OCI-LY3 (cell line): ENCODE measurements at regions not wholly inside any gene's neighbourhood (a gene's known extent, or its start where the extent isn't known, plus 50 kb on each side); places are given as distances from the start of the nearest gene placed in this dataset.

Experiments used
- H2AFZ ChIP-seq: fragments of 200-600, 300-600 bp; shearing (Covaris generic); 2 replicates; pipeline ENCODE4 v1.6.0; 2014; ENCODE audit warnings: antibody characterized with exemption, low read depth, low read length
- H3K27ac ChIP-seq: fragments of 200-600, 300-600 bp; sonication (generic); 2 replicates; pipeline ENCODE4 v1.5.1; 2014; ENCODE audit warnings: mild to moderate bottlenecking, low read length, moderate library complexity, mixed read lengths
- H3K27me3 ChIP-seq: fragments of 200-600, 300-600 bp; sonication (generic); 2 replicates; pipeline ENCODE4 v1.6.1; 2014; ENCODE audit warnings: low read depth, low read length, mixed read lengths
- H3K36me3 ChIP-seq: fragments of 200-600, 300-600 bp; sonication (generic); replicated peaks from 2 replicates; pipeline ENCODE3; 2014; ENCODE audit warnings: low read depth, low read length, mixed read lengths
- H3K4me1 ChIP-seq: fragments of 300-600, 200-600 bp; sonication (generic); 2 replicates; pipeline ENCODE4 v1.6.1; 2014; ENCODE audit warnings: low read length, mixed read lengths
- H3K4me2 ChIP-seq: fragments of 200-600, 300-600 bp; sonication (generic); 2 replicates; pipeline ENCODE4 v1.6.1; 2014; ENCODE audit warnings: low read length, mixed read lengths
- H3K4me3 ChIP-seq: fragments of 300-600, 200-600 bp; sonication (generic); 2 replicates; pipeline ENCODE4 v1.5.1; 2014; ENCODE audit warnings: antibody characterized with exemption, mild to moderate bottlenecking, low read length, moderate library complexity
- H3K79me2 ChIP-seq: fragments of 300-600, 200-600 bp; shearing (Covaris generic); 2 replicates; pipeline ENCODE4 v1.6.1; 2014; ENCODE audit warnings: mild to moderate bottlenecking, low read length, mixed read lengths
- H3K9ac ChIP-seq: fragments of 300-600, 200-600 bp; shearing (Covaris generic); 2 replicates; pipeline ENCODE4 v1.6.0; 2014; ENCODE audit warnings: mild to moderate bottlenecking, low read length, moderate library complexity
- H3K9me3 ChIP-seq: fragments of 200-600, 300-600 bp; shearing (Covaris generic); 2 replicates; pipeline ENCODE4 v1.6.1; 2014; ENCODE audit warnings: low read length, mixed read lengths; ENCODE audit not compliant: insufficient read depth
- H4K20me1 ChIP-seq: fragments of 200-600, 300-600 bp; sonication (generic); 2 replicates; pipeline ENCODE4 v1.6.1; 2016; ENCODE audit warnings: low read length, mixed read lengths; ENCODE audit not compliant: insufficient read depth
- EZH2phosphoT487 ChIP-seq: fragments of 200-600 bp; shearing (Covaris generic); IDR thresholded peaks from 2 replicates; pipeline ENCODE4 v1.6.1; 2018; ENCODE audit warnings: antibody characterized with exemption, mixed run types, low read depth
- TF ChIP-seq, protein P1 (sequence below): fragments of 200-600, 300-600 bp; sonication (generic); IDR thresholded peaks from 2 replicates; pipeline ENCODE4 v1.5.1; 2014; ENCODE audit warnings: antibody characterized with exemption, low read length, low read depth

DNA sequence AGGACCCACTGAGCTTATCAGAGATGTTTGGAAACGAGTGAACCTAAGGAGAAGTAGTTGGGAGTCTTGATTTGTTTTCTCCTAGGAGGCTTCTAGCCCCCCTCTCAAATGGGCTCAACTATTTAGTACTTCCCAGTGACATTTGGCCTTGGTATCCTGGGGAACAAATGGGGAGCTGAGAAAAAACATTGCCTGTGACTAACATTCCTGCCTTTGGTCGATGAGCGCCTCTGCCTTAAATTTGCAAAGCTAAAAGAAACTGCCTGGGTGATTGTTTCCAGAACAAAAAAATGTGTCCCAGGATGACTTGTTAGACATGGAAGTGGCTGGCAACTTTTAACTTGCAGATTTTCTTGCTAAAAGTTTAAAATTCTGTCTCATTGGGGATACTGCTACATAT, 58.8 kb upstream of the IGFBP7 start:
- no peak overlapping the region for H3K9ac ChIP-seq
- H3K27ac ChIP-seq, result no peak overlapping the region
- no peak overlapping the region for H3K4me2 ChIP-seq

DNA sequence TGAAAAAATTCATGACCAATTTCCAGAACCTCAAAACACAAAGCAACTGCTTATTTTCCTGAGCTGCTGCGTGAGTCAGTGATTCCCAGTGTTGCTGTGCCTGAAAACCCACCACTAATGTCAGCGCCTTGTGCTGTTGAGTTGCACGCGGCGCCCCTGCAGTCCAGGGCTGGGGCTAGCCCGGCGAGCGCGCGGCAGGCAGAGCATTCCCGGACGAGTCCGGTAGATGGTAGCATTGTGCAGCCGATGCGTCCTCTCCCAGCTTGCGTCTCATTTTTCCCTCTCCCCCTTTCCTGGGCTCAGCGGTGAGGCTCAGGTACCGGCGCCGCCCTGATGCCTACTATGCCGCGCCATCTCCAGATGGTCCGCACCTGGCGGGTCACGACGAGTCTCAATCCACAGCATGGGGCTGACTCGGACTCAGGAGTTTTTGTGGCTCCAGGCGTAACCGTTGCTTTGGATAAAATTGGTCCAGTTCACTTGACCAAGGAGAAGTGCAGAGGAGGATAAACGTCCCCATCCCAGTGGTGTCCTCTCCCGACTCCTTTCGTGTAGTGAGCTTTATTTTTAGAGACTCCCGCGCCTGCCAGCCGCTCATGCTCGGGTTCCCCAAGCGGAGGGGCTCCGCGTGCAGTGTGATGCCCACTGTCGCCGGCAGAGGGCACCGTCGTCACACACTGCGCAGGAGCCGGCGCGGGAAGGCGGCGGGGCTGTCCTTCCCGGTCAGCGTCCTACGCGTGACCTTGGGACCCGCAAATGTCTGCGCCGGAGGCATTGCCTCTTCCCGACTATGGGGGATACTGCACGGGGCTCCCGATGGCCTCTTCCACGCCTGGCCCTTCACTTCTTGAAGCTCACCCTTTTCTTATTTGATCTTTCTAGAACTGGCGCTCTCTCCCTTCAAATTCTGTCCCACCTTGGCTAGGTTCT, 53.6 kb upstream of the IGFBP7 start:
- H3K9ac ChIP-seq, result peak overlapping the region; percentile 74
- H3K4me2 ChIP-seq, result peak overlapping the region; percentile 90
- H3K36me3 ChIP-seq, result no peaks in the 10 kb centered on the region
- H3K4me1 ChIP-seq, result peaks cover 9% of the 10 kb centered on the region
- TF ChIP-seq EZH2phosphoT487, result no peak
- TF ChIP-seq, protein P1, sequence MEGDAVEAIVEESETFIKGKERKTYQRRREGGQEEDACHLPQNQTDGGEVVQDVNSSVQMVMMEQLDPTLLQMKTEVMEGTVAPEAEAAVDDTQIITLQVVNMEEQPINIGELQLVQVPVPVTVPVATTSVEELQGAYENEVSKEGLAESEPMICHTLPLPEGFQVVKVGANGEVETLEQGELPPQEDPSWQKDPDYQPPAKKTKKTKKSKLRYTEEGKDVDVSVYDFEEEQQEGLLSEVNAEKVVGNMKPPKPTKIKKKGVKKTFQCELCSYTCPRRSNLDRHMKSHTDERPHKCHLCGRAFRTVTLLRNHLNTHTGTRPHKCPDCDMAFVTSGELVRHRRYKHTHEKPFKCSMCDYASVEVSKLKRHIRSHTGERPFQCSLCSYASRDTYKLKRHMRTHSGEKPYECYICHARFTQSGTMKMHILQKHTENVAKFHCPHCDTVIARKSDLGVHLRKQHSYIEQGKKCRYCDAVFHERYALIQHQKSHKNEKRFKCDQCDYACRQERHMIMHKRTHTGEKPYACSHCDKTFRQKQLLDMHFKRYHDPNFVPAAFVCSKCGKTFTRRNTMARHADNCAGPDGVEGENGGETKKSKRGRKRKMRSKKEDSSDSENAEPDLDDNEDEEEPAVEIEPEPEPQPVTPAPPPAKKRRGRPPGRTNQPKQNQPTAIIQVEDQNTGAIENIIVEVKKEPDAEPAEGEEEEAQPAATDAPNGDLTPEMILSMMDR, result peak; percentile 56
- H3K27ac ChIP-seq, result no peak overlapping the region
- no peaks in the 10 kb centered on the region for H3K79me2 ChIP-seq
- no peaks in the 10 kb centered on the region for H4K20me1 ChIP-seq
- no peaks in the 10 kb centered on the region for H3K9me3 ChIP-seq
- peak overlapping the region; percentile 89 for H2AFZ ChIP-seq
- peak overlapping the region; percentile 86 for H3K4me3 ChIP-seq
- H3K27me3 ChIP-seq, result peaks cover 21% of the 10 kb centered on the region; the same call in 1 of the 2 replicates

More for the DNA sequence above, 58.8 kb upstream of the IGFBP7 start:
- H3K27me3 ChIP-seq, result peaks cover 21% of the 10 kb centered on the region; the same call in 1 of the 2 replicates
- no peak overlapping the region for H2AFZ ChIP-seq
- H3K4me1 ChIP-seq, result peaks cover 4% of the 10 kb centered on the region
- H4K20me1 ChIP-seq, result no peaks in the 10 kb centered on the region
- no peaks in the 10 kb centered on the region for H3K9me3 ChIP-seq
- no peaks in the 10 kb centered on the region for H3K36me3 ChIP-seq
- TF ChIP-seq, protein P1, result no peak
- no peak for TF ChIP-seq EZH2phosphoT487
- no peaks in the 10 kb centered on the region for H3K79me2 ChIP-seq
- no peak overlapping the region for H3K4me3 ChIP-seq

DNA sequence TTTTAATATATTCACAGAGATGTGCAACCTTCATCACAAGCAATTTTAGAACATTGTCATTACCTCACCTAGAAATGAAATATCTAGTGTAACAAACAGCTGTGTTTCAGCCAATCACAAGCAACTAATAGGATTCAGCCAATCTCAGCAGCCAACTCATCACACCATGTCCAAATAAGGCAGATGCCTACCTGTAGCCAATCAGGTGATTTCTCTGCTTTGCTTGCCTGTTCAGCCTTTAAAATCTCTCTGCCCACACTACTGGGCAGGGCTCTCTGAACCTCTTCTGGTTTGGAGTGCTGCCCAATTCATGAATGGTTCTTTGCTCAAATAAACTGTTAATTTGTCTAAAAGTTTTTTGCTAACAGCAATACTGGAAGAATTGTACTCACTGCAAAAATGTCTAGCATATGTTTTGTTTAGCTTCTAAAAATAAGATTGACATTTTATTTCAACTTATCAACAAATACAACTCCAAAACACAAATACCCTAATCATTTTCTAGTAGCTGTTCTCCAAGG, 52.4 kb upstream of the IGFBP7 start:
- H2AFZ ChIP-seq, result no peak overlapping the region
- H3K9ac ChIP-seq, result no peak overlapping the region
- peaks cover 9% of the 10 kb centered on the region for H3K4me1 ChIP-seq
- no peak overlapping the region for H3K27ac ChIP-seq
- H3K27me3 ChIP-seq, result peaks cover 21% of the 10 kb centered on the region; the same call in 1 of the 2 replicates
- H3K4me2 ChIP-seq, result no peak overlapping the region
- no peaks in the 10 kb centered on the region for H4K20me1 ChIP-seq
- no peak overlapping the region for H3K4me3 ChIP-seq
- H3K79me2 ChIP-seq, result no peaks in the 10 kb centered on the region
- no peak for TF ChIP-seq EZH2phosphoT487
- TF ChIP-seq, protein P1, result no peak
- no peaks in the 10 kb centered on the region for H3K36me3 ChIP-seq
- H3K9me3 ChIP-seq, result no peaks in the 10 kb centered on the region
